ENCODE measurements at regions not wholly inside any gene's neighbourhood (a gene's known extent, or its start where the extent isn't known, plus 50 kb on each side); places are given as distances from the start of the nearest gene placed in this dataset.

GRCh38 chrX:96621811-96622210, 62.8 kb upstream of the DIAPH2 start:
- no peak for TF ChIP-seq POLR2A (IDR thresholded peaks at IDR 0.05)
- TF ChIP-seq CTCF (IDR thresholded peaks at IDR 0.05): no peak
